HCT116 (cell line): ENCODE measurements at regions not wholly inside any gene's neighbourhood (a gene's known extent, or its start where the extent isn't known, plus 50 kb on each side); places are given as distances from the start of the nearest gene placed in this dataset.

Experiments used
- ATAC-seq: fragments of 200-7000 bp; cut with Tn5 transposase; 2 replicates; pipeline ENCODE4 v1.9.1; 2020; ENCODE audit warnings: mild to moderate bottlenecking, moderate library complexity
- BruUV-seq: library from RNA; stranded (reverse); fragments of 400-500 nt; replicated peaks from 2 replicates; lab custom pipeline; 2021; lab: Mats Ljungman, UMichigan
- CTCF ChIA-PET: fragments of 300-600 bp; sonication (Branson Sonifier 250); formaldehyde crosslinking; loops from one replicate; lab custom pipeline; 2021; ENCODE audit warnings: antibody characterized with exemption; lab: Charles Lee
- POLR2A ChIA-PET: fragments of 300-600, 350-600 bp; sonication (Branson Sonifier 250); formaldehyde crosslinking; loops from one replicate; lab custom pipeline; 2021; ENCODE audit warnings: antibody characterized with exemption; lab: Charles Lee
- RAD21 ChIA-PET, 2 experiments: fragments of 300-600 bp; sonication (Branson Sonifier 250); formaldehyde crosslinking; loops; one replicate each; lab custom pipeline; 2023; ENCODE audit warnings: low total read pairs in 2 of 2; ENCODE audit not compliant: uncharacterized antibody in 2 of 2, unreplicated experiment in 2 of 2, low non-redundant PET in 1 of 2; lab: Charles Lee
- DNase-seq: peaks from one replicate; pipeline ENCODE4 v3.0.0-alpha.2; 2010; ENCODE audit warnings: low read depth, low spot score
- H2AFZ ChIP-seq: fragments of 200-600 bp; shearing (Covaris generic), sonication (generic); 2 replicates; pipeline ENCODE4 v1.6.1; 2017; ENCODE audit warnings: low read depth, mixed run types, mixed read lengths, antibody characterized with exemption, low read length; ENCODE audit not compliant: poor library complexity, severe bottlenecking
- H3K27ac ChIP-seq: 2 replicates; pipeline ENCODE4 v1.5.1; 2012; ENCODE audit warnings: low read depth, low read length
- H3K27me3 ChIP-seq: fragments of 200-600 bp; sonication (generic); 2 replicates; pipeline ENCODE4 v1.6.1; 2016; ENCODE audit warnings: mixed run types, low read length, mixed read lengths; ENCODE audit not compliant: insufficient read depth
- H3K36me3 ChIP-seq, 2 experiments: fragments of 200-500 bp in 1 of 2; fragments of 200-600 bp in 1 of 2; sonication (Bioruptor generic) in 1 of 2; sonication (generic) in 1 of 2; 2 replicates each; pipeline versions ENCODE4 v1.5.1 to v1.6.1; 2014 to 2016; ENCODE audit warnings: low read length in 2 of 2, inconsistent platforms in 1 of 2, mixed read lengths in 1 of 2, mixed run types in 1 of 2; ENCODE audit not compliant: insufficient read depth in 2 of 2, control insufficient read depth in 1 of 2
- H3K4me1 ChIP-seq, 2 experiments: fragments of 200-600 bp in 1 of 2; sonication (generic) in 1 of 2; 2 replicates each; pipeline versions ENCODE4 v1.5.1 to v1.6.1; 2012 to 2017; ENCODE audit warnings: low read length in 2 of 2, inconsistent platforms in 1 of 2, mild to moderate bottlenecking in 1 of 2, mixed read lengths in 1 of 2, mixed run types in 1 of 2, moderate library complexity in 1 of 2; ENCODE audit not compliant: insufficient read depth in 2 of 2, control insufficient read depth in 1 of 2
- H3K4me2 ChIP-seq: fragments of 200-600 bp; sonication (generic); 2 replicates; pipeline ENCODE4 v1.6.1; 2017; ENCODE audit warnings: mixed run types, low read length, mixed read lengths
- H3K4me3 ChIP-seq, 2 experiments: fragments of 200-600 bp in 1 of 2; sonication (generic) in 1 of 2; replicated peaks in 1 of 2; 2 replicates each; pipeline ENCODE4 v1.5.1; 2011 to 2016; ENCODE audit warnings: low read length in 2 of 2, control low read depth in 1 of 2, low read depth in 1 of 2, mild to moderate bottlenecking in 1 of 2, mixed read lengths in 1 of 2, mixed run types in 1 of 2
- H3K79me2 ChIP-seq: fragments of 200-600 bp; sonication (generic); 2 replicates; pipeline ENCODE4 v1.6.1; 2017; ENCODE audit warnings: mild to moderate bottlenecking, mixed run types, low read length, moderate library complexity, mixed read lengths; ENCODE audit not compliant: insufficient read depth
- H3K9ac ChIP-seq: fragments of 200-600 bp; sonication (generic); 2 replicates; pipeline ENCODE4 v1.6.1; 2016; ENCODE audit warnings: low read length, mixed read lengths
- H3K9me2 ChIP-seq: fragments of 200-600 bp; sonication (generic), shearing (Covaris generic); 2 replicates; pipeline ENCODE4 v1.6.1; 2017; ENCODE audit warnings: mixed run types, mild to moderate bottlenecking, moderate library complexity; ENCODE audit not compliant: insufficient read depth
- H3K9me3 ChIP-seq, 2 experiments: fragments of 200-500 bp in 1 of 2; fragments of 200-600 bp in 1 of 2; sonication (Bioruptor generic) in 1 of 2; sonication (generic) in 1 of 2; 2 replicates each; pipeline ENCODE4 v1.6.1; 2014 to 2017; ENCODE audit warnings: low read length in 2 of 2, mixed read lengths in 2 of 2, inconsistent platforms in 1 of 2, low read depth in 1 of 2, mild to moderate bottlenecking in 1 of 2, mixed run types in 1 of 2, moderate library complexity in 1 of 2; ENCODE audit not compliant: control insufficient read depth in 1 of 2, insufficient read depth in 1 of 2
- H4K20me1 ChIP-seq: fragments of 200-600 bp; sonication (generic), shearing (Covaris generic); 2 replicates; pipeline ENCODE4 v1.6.1; 2017; ENCODE audit warnings: mixed run types, mild to moderate bottlenecking, moderate library complexity; ENCODE audit not compliant: insufficient read depth
- CEBPB ChIP-seq: IDR thresholded peaks from 2 replicates; pipeline ENCODE4 v1.6.1; 2012; ENCODE audit warnings: low read depth
- CTCF ChIP-seq, 3 experiments: fragments of 200-600 bp in 1 of 3; sonication (generic) in 1 of 3; IDR thresholded peaks in 2 of 3; conservative IDR thresholded peaks in 1 of 3; 2 replicates each; pipeline ENCODE4 v1.5.1; 2012 to 2017; ENCODE audit warnings: low read depth in 2 of 3, low read length in 2 of 3, antibody characterized with exemption in 1 of 3, borderline replicate concordance in 1 of 3, control low read depth in 1 of 3, mild to moderate bottlenecking in 1 of 3, mixed read lengths in 1 of 3, mixed run types in 1 of 3, moderate library complexity in 1 of 3; ENCODE audit not compliant: insufficient read depth in 1 of 3
- EGR1 ChIP-seq: IDR thresholded peaks from 2 replicates; pipeline ENCODE4 v1.6.1; 2012; ENCODE audit warnings: low read depth
- FOSL1 ChIP-seq: IDR thresholded peaks from 2 replicates; pipeline ENCODE4 v1.6.1; 2012; ENCODE audit warnings: low read depth
- JUND ChIP-seq: IDR thresholded peaks from 2 replicates; pipeline ENCODE4 v1.6.1; 2012
- MAX ChIP-seq: IDR thresholded peaks from 2 replicates; pipeline ENCODE4 v1.6.1; 2012
- POLR2AphosphoS5 ChIP-seq: IDR thresholded peaks from 2 replicates; pipeline ENCODE4 v1.6.1; 2011; ENCODE audit warnings: mild to moderate bottlenecking, low read depth, low read length, moderate library complexity
- SP1 ChIP-seq: IDR thresholded peaks from 2 replicates; pipeline ENCODE4 v1.6.1; 2012; ENCODE audit warnings: low read depth
- SRF ChIP-seq: IDR thresholded peaks from 2 replicates; pipeline ENCODE4 v1.6.1; 2012; ENCODE audit warnings: low read depth
- TCF7L2 ChIP-seq: IDR thresholded peaks from 2 replicates; pipeline ENCODE4 v1.7.0; 2011; ENCODE audit warnings: borderline replicate concordance, inconsistent platforms; ENCODE audit not compliant: insufficient read depth, insufficient read length; ENCODE audit errors: extremely low read depth
- YY1 ChIP-seq: IDR thresholded peaks from 2 replicates; pipeline ENCODE4 v1.6.1; 2011; ENCODE audit warnings: low read length, low read depth, moderate library complexity, mild to moderate bottlenecking; ENCODE audit not compliant: insufficient replicate concordance; ENCODE audit errors: extremely low read depth
- ZFX ChIP-seq: fragments of 450-650 bp; IDR thresholded peaks from 2 replicates; pipeline ENCODE4 v1.6.1; 2017
- intact Hi-C: fragments of 100-400 bp; cut with micrococcal nuclease; formaldehyde crosslinking; loops from 2 replicates; pipeline ENCODE4 v1.10.0; 2022
- TF ChIP-seq, protein P1 (sequence below): IDR thresholded peaks from 2 replicates; pipeline ENCODE4 v1.6.1; 2012; ENCODE audit warnings: low read depth

DNA sequence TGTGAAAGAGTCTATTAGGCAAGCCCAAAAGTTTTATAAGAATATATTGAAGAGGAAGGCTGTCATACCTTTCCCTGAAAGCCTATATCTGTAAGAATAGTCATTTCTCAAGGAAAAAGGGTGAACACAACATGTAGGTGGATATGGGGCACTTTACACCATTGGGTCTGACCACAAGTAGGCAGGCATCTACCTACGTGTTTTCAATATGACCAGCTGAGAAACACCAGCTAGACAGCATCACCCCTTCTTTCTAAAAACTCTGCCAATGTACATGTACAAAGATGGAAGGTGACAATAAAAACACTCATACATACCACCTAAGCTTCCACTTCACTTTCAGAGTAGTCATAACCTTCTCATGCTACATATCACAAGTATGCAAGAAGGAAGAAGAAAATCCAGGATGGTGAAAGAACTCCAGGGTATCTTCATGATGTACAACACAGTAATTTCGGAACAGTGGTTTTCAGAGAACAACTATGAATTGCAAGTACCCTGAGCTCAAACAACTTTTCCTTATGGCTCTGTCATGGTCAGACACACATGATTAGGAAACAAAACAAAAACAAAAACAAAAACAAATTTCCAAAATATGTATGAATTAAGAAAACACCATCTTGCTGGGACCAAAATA lies 98.5 kb upstream of the ADGRL2 start:
- Histone ChIP-seq H3K9me2 (no peaks in the 10 kb centered on the region), H3K4me3 (no peak overlapping the region), H3K79me2 (no peaks in the 10 kb centered on the region), H3K27ac (no peak overlapping the region), H3K4me2 (no peak overlapping the region), H3K27me3 (no peaks in the 10 kb centered on the region), H3K4me1 (peaks cover 0 to 21% of the 10 kb centered on the region in 2 experiments; a peak in 2 of 4 replicates), H2AFZ (peak overlapping the region; percentile 41), H3K36me3 (no peaks in the 10 kb centered on the region), H3K9ac (no peak overlapping the region), H4K20me1 (no peaks in the 10 kb centered on the region), H3K9me3 (no peaks in the 10 kb centered on the region; a peak in 1 of 4 replicates)
- POLR2A ChIA-PET, result no interaction called here
- ATAC-seq (no peak), DNase-seq (no peak)
- BruUV-seq, result no TSS peak
- intact Hi-C loops, result no loop called here
- TF ChIP-seq EGR1 (no peak), YY1 (no peak)
- CTCF ChIA-PET, result no interaction called here
- RAD21 ChIA-PET, result no interaction called here

- no peaks in the 10 kb centered on the region for H3K9me2 ChIP-seq
- no peak for DNase-seq
- H3K27me3 ChIP-seq, result no peaks in the 10 kb centered on the region
- no peak overlapping the region for H3K4me3 ChIP-seq
- no peak overlapping the region for H3K27ac ChIP-seq
- peaks cover 0 to 11% of the 10 kb centered on the region in 2 experiments; a peak in 2 of 4 replicates for H3K4me1 ChIP-seq
- H3K79me2 ChIP-seq, result no peaks in the 10 kb centered on the region
- H4K20me1 ChIP-seq, result no peaks in the 10 kb centered on the region
- no TSS peak for BruUV-seq
- ChIA-PET RAD21 (no interaction called here), CTCF (no interaction called here), POLR2A (no interaction called here)
- H2AFZ ChIP-seq, result no peak overlapping the region
- TF ChIP-seq JUND, result no peak
- no peak for TF ChIP-seq SRF
- TF ChIP-seq POLR2AphosphoS5, result no peak
- TF ChIP-seq FOSL1, result no peak
- TF ChIP-seq SP1, result no peak
- TF ChIP-seq MAX, result no peak
- TF ChIP-seq, protein P1, sequence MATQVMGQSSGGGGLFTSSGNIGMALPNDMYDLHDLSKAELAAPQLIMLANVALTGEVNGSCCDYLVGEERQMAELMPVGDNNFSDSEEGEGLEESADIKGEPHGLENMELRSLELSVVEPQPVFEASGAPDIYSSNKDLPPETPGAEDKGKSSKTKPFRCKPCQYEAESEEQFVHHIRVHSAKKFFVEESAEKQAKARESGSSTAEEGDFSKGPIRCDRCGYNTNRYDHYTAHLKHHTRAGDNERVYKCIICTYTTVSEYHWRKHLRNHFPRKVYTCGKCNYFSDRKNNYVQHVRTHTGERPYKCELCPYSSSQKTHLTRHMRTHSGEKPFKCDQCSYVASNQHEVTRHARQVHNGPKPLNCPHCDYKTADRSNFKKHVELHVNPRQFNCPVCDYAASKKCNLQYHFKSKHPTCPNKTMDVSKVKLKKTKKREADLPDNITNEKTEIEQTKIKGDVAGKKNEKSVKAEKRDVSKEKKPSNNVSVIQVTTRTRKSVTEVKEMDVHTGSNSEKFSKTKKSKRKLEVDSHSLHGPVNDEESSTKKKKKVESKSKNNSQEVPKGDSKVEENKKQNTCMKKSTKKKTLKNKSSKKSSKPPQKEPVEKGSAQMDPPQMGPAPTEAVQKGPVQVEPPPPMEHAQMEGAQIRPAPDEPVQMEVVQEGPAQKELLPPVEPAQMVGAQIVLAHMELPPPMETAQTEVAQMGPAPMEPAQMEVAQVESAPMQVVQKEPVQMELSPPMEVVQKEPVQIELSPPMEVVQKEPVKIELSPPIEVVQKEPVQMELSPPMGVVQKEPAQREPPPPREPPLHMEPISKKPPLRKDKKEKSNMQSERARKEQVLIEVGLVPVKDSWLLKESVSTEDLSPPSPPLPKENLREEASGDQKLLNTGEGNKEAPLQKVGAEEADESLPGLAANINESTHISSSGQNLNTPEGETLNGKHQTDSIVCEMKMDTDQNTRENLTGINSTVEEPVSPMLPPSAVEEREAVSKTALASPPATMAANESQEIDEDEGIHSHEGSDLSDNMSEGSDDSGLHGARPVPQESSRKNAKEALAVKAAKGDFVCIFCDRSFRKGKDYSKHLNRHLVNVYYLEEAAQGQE, result no peak
- TF ChIP-seq EGR1, result no peak
- TF ChIP-seq CTCF (IDR thresholded peaks at IDR 0.05 in 2 of 3, conservative IDR thresholded peaks at IDR 0.05 in 1 of 3; ENCODE audit: borderline replicate concordance in 1 of 3, insufficient read depth in 1 of 3, low read depth in 2 of 3, low read length in 2 of 3), result no peak
- no peak for TF ChIP-seq ZFX
- TF ChIP-seq CEBPB, result no peak
- no peak for TF ChIP-seq TCF7L2
- no peaks in the 10 kb centered on the region; a peak in 1 of 4 replicates for H3K9me3 ChIP-seq
- no peak overlapping the region for H3K9ac ChIP-seq
- no peaks in the 10 kb centered on the region for H3K36me3 ChIP-seq
- intact Hi-C loops, result no loop called here
- no peak overlapping the region for H3K4me2 ChIP-seq
- no peak for ATAC-seq
Observed at GRCh38 chr1:81700728-81701470, 99.8 kb upstream of the ADGRL2 start.
